DND-41 (cell line): ENCODE measurements at regions not wholly inside any gene's neighbourhood (a gene's known extent, or its start where the extent isn't known, plus 50 kb on each side); places are given as distances from the start of the nearest gene placed in this dataset.

Experiments
- CTCF ChIP-seq: IDR thresholded peaks from 2 replicates; pipeline ENCODE4 v1.5.1; 2012; ENCODE audit warnings: borderline replicate concordance, low read length, moderate library complexity, mild to moderate bottlenecking; ENCODE audit not compliant: poor library complexity, severe bottlenecking; ENCODE audit errors: extremely low read depth
- EZH2 ChIP-seq: IDR thresholded peaks from 3 replicates; pipeline ENCODE4 v1.6.1; 2012; ENCODE audit warnings: borderline replicate concordance, low read depth, mild to moderate bottlenecking, moderate library complexity, low read length, inconsistent platforms; ENCODE audit not compliant: severe bottlenecking

- TF ChIP-seq CTCF = no peak
- no peak for TF ChIP-seq EZH2
Measured at GRCh38 chr16:54808890-54809289, 121.8 kb upstream of the IRX5 start.
